SK-N-SH (cell line): ENCODE measurements at regions not wholly inside any gene's neighbourhood (a gene's known extent, or its start where the extent isn't known, plus 50 kb on each side); places are given as distances from the start of the nearest gene placed in this dataset.

Source experiments
- CTCF ChIA-PET: fragments of 300-600, 350-600 bp; formaldehyde crosslinking; extraction: SDS; loops from one replicate; lab custom pipeline; 2021; lab: Yijun Ruan, JAX
- POLR2A ChIA-PET: fragments of 350-600 bp; sonication (Branson Sonifier 250); formaldehyde crosslinking; extraction: SDS; loops from one replicate; lab custom pipeline; 2020; ENCODE audit warnings: antibody characterized with exemption, inconsistent platforms; lab: Yijun Ruan, JAX
- DNase-seq: peaks from one replicate; pipeline ENCODE4 v3.0.0; 2012
- H2AFZ ChIP-seq: fragments of 200-600 bp; sonication (generic); 2 replicates; pipeline ENCODE4 v1.8.1; 2016; ENCODE audit warnings: antibody characterized with exemption, mild to moderate bottlenecking, low read depth
- H3F3A ChIP-seq: fragments of 200-600 bp; sonication (generic); replicated peaks from 2 replicates; pipeline ENCODE3; 2016; ENCODE audit warnings: antibody characterized with exemption, mild to moderate bottlenecking; ENCODE audit not compliant: insufficient read depth
- H3K27ac ChIP-seq, 2 experiments: fragments of 200-500 bp in 1 of 2; fragments of 200-600 bp in 1 of 2; sonication (Bioruptor generic) in 1 of 2; sonication (generic), shearing (Covaris generic) in 1 of 2; 2 replicates each; pipeline versions ENCODE4 v1.5.1 to v1.6.1; 2014 to 2016; ENCODE audit warnings: low read depth in 2 of 2, inconsistent platforms in 1 of 2, low read length in 1 of 2, mild to moderate bottlenecking in 1 of 2, mixed read lengths in 1 of 2
- H3K27me3 ChIP-seq: fragments of 200-600 bp; sonication (generic), shearing (Covaris generic); 2 replicates; pipeline ENCODE4 v1.6.1; 2016; ENCODE audit warnings: mixed run types; ENCODE audit not compliant: insufficient read depth
- H3K36me3 ChIP-seq, 2 experiments: fragments of 200-500 bp in 1 of 2; fragments of 200-600 bp in 1 of 2; sonication (Bioruptor generic) in 1 of 2; sonication (generic) in 1 of 2; replicated peaks in 1 of 2; 2 replicates each; pipeline versions ENCODE3 to v1.5.1; 2014 to 2016; ENCODE audit warnings: low read length in 1 of 2, mild to moderate bottlenecking in 1 of 2; ENCODE audit not compliant: insufficient read depth in 2 of 2, control insufficient read depth in 1 of 2
- H3K4me1 ChIP-seq, 2 experiments: fragments of 200-500 bp in 1 of 2; fragments of 200-600 bp in 1 of 2; sonication (Bioruptor generic) in 1 of 2; sonication (generic), shearing (Covaris generic) in 1 of 2; 2 replicates each; pipeline versions ENCODE4 v1.5.1 to v1.6.1; 2014 to 2016; ENCODE audit warnings: low read depth in 1 of 2, low read length in 1 of 2, mixed run types in 1 of 2; ENCODE audit not compliant: insufficient read depth in 2 of 2, control insufficient read depth in 1 of 2
- H3K4me2 ChIP-seq: fragments of 200-600 bp; sonication (generic), shearing (Covaris generic); 2 replicates; pipeline ENCODE4 v1.6.1; 2017; ENCODE audit warnings: mixed run types
- H3K4me3 ChIP-seq, 2 experiments: fragments of 200-500 bp in 1 of 2; fragments of 200-600 bp in 1 of 2; sonication (Bioruptor generic) in 1 of 2; sonication (generic), shearing (Covaris generic) in 1 of 2; 2 replicates each; pipeline versions ENCODE4 v1.5.1 to v1.8.1; 2014 to 2016; ENCODE audit warnings: low read depth in 2 of 2, inconsistent platforms in 1 of 2, low read length in 1 of 2, mild to moderate bottlenecking in 1 of 2, mixed read lengths in 1 of 2, moderate library complexity in 1 of 2
- H3K79me2 ChIP-seq: fragments of 200-600 bp; sonication (generic); 2 replicates; pipeline ENCODE4 v1.8.1; 2017; ENCODE audit warnings: mild to moderate bottlenecking; ENCODE audit not compliant: insufficient read depth
- H3K9ac ChIP-seq: fragments of 200-600 bp; sonication (generic); 2 replicates; pipeline ENCODE4 v1.6.1; 2017; ENCODE audit warnings: mixed run types
- H3K9me2 ChIP-seq: fragments of 200-600 bp; sonication (generic); 2 replicates; pipeline ENCODE4 v1.6.1; 2017; ENCODE audit warnings: mixed run types
- H3K9me3 ChIP-seq: fragments of 200-600 bp; sonication (generic); 2 replicates; pipeline ENCODE4 v1.6.1; 2017; ENCODE audit warnings: mixed run types, mild to moderate bottlenecking, moderate library complexity
- H4K20me1 ChIP-seq: fragments of 200-600 bp; sonication (generic); 2 replicates; pipeline ENCODE4 v1.6.1; 2017; ENCODE audit warnings: mild to moderate bottlenecking, mixed run types; ENCODE audit not compliant: insufficient read depth
- CHD2 ChIP-seq: fragments of 150-350 bp; IDR thresholded peaks from 2 replicates; pipeline ENCODE4 v1.6.1; 2018; ENCODE audit warnings: low read length; ENCODE audit not compliant: partially characterized antibody
- ELF1 ChIP-seq: IDR thresholded peaks from 2 replicates; pipeline ENCODE4 v1.4.0; 2012
- EZH2phosphoT487 ChIP-seq: fragments of 200-600 bp; sonication (generic); IDR thresholded peaks from 2 replicates; pipeline ENCODE4 v1.6.1; 2017; ENCODE audit warnings: low read depth, mixed run types, mild to moderate bottlenecking, antibody characterized with exemption, moderate library complexity, borderline replicate concordance
- GABPA ChIP-seq: IDR thresholded peaks from 2 replicates; pipeline ENCODE4 v1.4.0; 2012; ENCODE audit warnings: low read depth, mild to moderate bottlenecking
- JUND ChIP-seq: IDR thresholded peaks from 2 replicates; pipeline ENCODE4 v1.4.0; 2012
- MEF2A ChIP-seq: IDR thresholded peaks from 2 replicates; pipeline ENCODE4 v1.4.0; 2012; ENCODE audit warnings: low read depth, borderline replicate concordance
- MXI1 ChIP-seq: IDR thresholded peaks from 2 replicates; pipeline ENCODE4 v1.6.1; 2012; ENCODE audit warnings: mild to moderate bottlenecking, low read depth, low read length, improper control_type of control experiment
- NRF1 ChIP-seq: IDR thresholded peaks from 2 replicates; pipeline ENCODE4 v1.6.1; 2012; ENCODE audit warnings: low read depth, mild to moderate bottlenecking, low read length
- POLR2AphosphoS5 ChIP-seq: IDR thresholded peaks from 2 replicates; pipeline ENCODE4 v1.6.1; 2012; ENCODE audit warnings: low read depth, low read length
- RFX5 ChIP-seq: IDR thresholded peaks from 2 replicates; pipeline ENCODE4 v1.6.1; 2012; ENCODE audit warnings: mild to moderate bottlenecking, improper control_type of control experiment, low read length
- TAF1 ChIP-seq: IDR thresholded peaks from 2 replicates; pipeline ENCODE4 v1.6.1; 2012; ENCODE audit warnings: low read depth, mild to moderate bottlenecking, low read length, moderate library complexity, borderline replicate concordance
- TEAD4 ChIP-seq: IDR thresholded peaks from 2 replicates; pipeline ENCODE4 v1.4.0; 2012; ENCODE audit warnings: mild to moderate bottlenecking, borderline replicate concordance; ENCODE audit not compliant: insufficient read depth
- YY1 ChIP-seq: IDR thresholded peaks from 2 replicates; pipeline ENCODE4 v1.4.0; 2012; ENCODE audit warnings: low read depth, mild to moderate bottlenecking
- whole genome bisulfite sequencing: methylation state at CpG from one replicate; pipeline ENCODE4 v1.1.6; 2017; ENCODE audit warnings: low lambda C conversion rate; 5-methylcytosine and 5-hydroxymethylcytosine counted together
- TF ChIP-seq, protein P1 (sequence below): IDR thresholded peaks from 2 replicates; pipeline ENCODE4 v1.4.0; 2012; ENCODE audit warnings: low read depth, borderline replicate concordance
- TF ChIP-seq, protein P2 (sequence below): fragments of 200-600 bp; sonication (generic); IDR thresholded peaks from 2 replicates; pipeline ENCODE4 v1.6.1; 2017; ENCODE audit warnings: antibody characterized with exemption, mild to moderate bottlenecking, moderate library complexity
- TF ChIP-seq, protein P3 (sequence below): IDR thresholded peaks from 2 replicates; pipeline ENCODE4 v1.4.0; 2012; ENCODE audit warnings: low read depth
- TF ChIP-seq, protein P4 (sequence below): IDR thresholded peaks from 2 replicates; pipeline ENCODE4; 2012

DNA sequence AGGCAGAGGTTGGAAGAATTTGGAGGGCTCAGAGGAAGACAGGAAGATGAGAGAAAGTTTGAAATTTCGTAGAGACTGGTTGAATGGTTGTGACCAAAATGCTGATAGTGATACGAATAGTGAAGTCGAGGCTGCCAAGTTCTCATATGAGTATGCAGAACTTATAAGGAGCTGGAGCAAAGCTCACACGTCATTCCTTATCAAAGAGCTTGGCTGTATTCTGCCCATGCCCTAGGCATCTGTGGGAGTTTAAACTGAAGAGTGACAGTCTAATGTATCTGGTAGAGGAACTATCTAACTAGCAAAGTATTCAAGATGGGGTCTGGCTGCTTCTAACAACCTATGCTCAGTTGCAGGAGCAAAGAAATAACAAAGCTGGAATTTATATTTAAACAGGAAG lies 102.1 kb downstream of the PCDH18 start (continued):
- TF ChIP-seq, protein P1, sequence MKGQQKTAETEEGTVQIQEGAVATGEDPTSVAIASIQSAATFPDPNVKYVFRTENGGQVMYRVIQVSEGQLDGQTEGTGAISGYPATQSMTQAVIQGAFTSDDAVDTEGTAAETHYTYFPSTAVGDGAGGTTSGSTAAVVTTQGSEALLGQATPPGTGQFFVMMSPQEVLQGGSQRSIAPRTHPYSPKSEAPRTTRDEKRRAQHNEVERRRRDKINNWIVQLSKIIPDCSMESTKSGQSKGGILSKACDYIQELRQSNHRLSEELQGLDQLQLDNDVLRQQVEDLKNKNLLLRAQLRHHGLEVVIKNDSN: no peak
- TF ChIP-seq MEF2A (no peak), MXI1 (no peak), TAF1 (no peak), EZH2phosphoT487 (no peak), GABPA (no peak)

DNA sequence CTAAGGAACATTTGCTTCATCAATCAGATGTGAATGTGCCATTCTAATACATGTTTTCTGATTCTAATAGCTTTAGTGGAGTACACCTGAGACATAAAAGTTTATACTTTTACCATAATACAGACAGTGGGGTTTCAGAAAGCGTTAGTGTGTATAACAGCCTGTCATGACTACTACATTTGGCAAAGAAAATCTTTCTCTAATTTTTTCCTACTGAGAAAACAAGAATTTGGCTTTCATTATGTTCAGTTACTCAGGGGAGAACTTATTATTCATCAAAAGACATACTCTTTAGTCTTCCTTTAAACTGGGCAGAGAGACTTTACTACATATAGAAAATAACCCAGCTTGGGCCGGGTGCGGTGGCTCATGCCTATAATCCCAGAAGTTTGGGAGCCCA lies 104.9 kb downstream of the PCDH18 start:
- no peak overlapping the region for H3K9ac ChIP-seq
- H3K9me2 ChIP-seq: no peaks in the 10 kb centered on the region
- no peak overlapping the region for H2AFZ ChIP-seq
- no peak overlapping the region for H3K4me3 ChIP-seq
- no peak overlapping the region for H3K4me2 ChIP-seq
- H3K9me3 ChIP-seq: no peaks in the 10 kb centered on the region
- no peaks in the 10 kb centered on the region for H3K4me1 ChIP-seq
- H3K79me2 ChIP-seq: no peaks in the 10 kb centered on the region
- no peaks in the 10 kb centered on the region for H3K36me3 ChIP-seq
- no peak for TF ChIP-seq YY1
- TF ChIP-seq CHD2: no peak
- TF ChIP-seq, protein P1: no peak
- TF ChIP-seq RFX5: no peak
- TF ChIP-seq, protein P2, sequence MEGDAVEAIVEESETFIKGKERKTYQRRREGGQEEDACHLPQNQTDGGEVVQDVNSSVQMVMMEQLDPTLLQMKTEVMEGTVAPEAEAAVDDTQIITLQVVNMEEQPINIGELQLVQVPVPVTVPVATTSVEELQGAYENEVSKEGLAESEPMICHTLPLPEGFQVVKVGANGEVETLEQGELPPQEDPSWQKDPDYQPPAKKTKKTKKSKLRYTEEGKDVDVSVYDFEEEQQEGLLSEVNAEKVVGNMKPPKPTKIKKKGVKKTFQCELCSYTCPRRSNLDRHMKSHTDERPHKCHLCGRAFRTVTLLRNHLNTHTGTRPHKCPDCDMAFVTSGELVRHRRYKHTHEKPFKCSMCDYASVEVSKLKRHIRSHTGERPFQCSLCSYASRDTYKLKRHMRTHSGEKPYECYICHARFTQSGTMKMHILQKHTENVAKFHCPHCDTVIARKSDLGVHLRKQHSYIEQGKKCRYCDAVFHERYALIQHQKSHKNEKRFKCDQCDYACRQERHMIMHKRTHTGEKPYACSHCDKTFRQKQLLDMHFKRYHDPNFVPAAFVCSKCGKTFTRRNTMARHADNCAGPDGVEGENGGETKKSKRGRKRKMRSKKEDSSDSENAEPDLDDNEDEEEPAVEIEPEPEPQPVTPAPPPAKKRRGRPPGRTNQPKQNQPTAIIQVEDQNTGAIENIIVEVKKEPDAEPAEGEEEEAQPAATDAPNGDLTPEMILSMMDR: no peak
- no peak for TF ChIP-seq POLR2AphosphoS5
- TF ChIP-seq TEAD4: no peak
- TF ChIP-seq ELF1: no peak
- no peak for TF ChIP-seq MXI1
- TF ChIP-seq JUND: no peak
- TF ChIP-seq TAF1: no peak
- TF ChIP-seq NRF1: no peak
- TF ChIP-seq, protein P3, sequence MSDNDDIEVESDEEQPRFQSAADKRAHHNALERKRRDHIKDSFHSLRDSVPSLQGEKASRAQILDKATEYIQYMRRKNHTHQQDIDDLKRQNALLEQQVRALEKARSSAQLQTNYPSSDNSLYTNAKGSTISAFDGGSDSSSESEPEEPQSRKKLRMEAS: no peak
- TF ChIP-seq, protein P4, sequence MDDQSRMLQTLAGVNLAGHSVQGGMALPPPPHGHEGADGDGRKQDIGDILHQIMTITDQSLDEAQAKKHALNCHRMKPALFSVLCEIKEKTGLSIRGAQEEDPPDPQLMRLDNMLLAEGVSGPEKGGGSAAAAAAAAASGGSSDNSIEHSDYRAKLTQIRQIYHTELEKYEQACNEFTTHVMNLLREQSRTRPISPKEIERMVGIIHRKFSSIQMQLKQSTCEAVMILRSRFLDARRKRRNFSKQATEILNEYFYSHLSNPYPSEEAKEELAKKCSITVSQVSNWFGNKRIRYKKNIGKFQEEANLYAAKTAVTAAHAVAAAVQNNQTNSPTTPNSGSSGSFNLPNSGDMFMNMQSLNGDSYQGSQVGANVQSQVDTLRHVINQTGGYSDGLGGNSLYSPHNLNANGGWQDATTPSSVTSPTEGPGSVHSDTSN: no peak
- no peak for DNase-seq
- H3F3A ChIP-seq: no peaks in the 10 kb centered on the region
- POLR2A ChIA-PET: no interaction called here
- H4K20me1 ChIP-seq: no peaks in the 10 kb centered on the region
- no peaks in the 10 kb centered on the region for H3K27me3 ChIP-seq
- CTCF ChIA-PET: no interaction called here
- H3K27ac ChIP-seq: no peak overlapping the region
- 98% methylated on average over 3 of the region's 3 CpGs for WGBS
